Upper lobe of left lung (tissue), 4 donors: ENCODE measurements at regions not wholly inside any gene's neighbourhood (a gene's known extent, or its start where the extent isn't known, plus 50 kb on each side); places are given as distances from the start of the nearest gene placed in this dataset.

ENCODE experiments used
- CTCF ChIP-seq, 6 experiments: fragments of 450-650 bp in 4 of 6; fragments of 200-600 bp in 2 of 6; sonication (generic) in 2 of 6; IDR thresholded peaks; one replicate each; pipeline ENCODE4 v1.5.1; 2016 to 2019; ENCODE audit warnings: antibody characterized with exemption in 6 of 6
- EP300 ChIP-seq, 4 donors: sonication (generic); formaldehyde crosslinking; IDR thresholded peaks; one replicate each; pipeline ENCODE4 v1.5.1; 2017; ENCODE audit warnings: antibody characterized with exemption in 4 of 4, control low read depth in 2 of 4

- no peak for TF ChIP-seq CTCF (IDR thresholded peaks at IDR 0.05)
- no peak for TF ChIP-seq EP300 (IDR thresholded peaks at IDR 0.05)
These were observed 126.8 kb upstream of the NRP1 start for GRCh38 chr10:33461295-33461640.
